ENCODE measurements at regions not wholly inside any gene's neighbourhood (a gene's known extent, or its start where the extent isn't known, plus 50 kb on each side); places are given as distances from the start of the nearest gene placed in this dataset.
"Not testable (repeated sequence)": the region's sequence is repeated elsewhere in the genome, so short reads cannot be mapped to it uniquely, and the experiment has no call there.

GRCh38 chr5:32534041-32534440, 51.3 kb upstream of the SUB1 start:
- TF ChIP-seq, protein P1, sequence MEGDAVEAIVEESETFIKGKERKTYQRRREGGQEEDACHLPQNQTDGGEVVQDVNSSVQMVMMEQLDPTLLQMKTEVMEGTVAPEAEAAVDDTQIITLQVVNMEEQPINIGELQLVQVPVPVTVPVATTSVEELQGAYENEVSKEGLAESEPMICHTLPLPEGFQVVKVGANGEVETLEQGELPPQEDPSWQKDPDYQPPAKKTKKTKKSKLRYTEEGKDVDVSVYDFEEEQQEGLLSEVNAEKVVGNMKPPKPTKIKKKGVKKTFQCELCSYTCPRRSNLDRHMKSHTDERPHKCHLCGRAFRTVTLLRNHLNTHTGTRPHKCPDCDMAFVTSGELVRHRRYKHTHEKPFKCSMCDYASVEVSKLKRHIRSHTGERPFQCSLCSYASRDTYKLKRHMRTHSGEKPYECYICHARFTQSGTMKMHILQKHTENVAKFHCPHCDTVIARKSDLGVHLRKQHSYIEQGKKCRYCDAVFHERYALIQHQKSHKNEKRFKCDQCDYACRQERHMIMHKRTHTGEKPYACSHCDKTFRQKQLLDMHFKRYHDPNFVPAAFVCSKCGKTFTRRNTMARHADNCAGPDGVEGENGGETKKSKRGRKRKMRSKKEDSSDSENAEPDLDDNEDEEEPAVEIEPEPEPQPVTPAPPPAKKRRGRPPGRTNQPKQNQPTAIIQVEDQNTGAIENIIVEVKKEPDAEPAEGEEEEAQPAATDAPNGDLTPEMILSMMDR (IDR thresholded peaks at IDR 0.05; ENCODE audit: low read depth, low read length) = no peak
- DNase-seq (ENCODE audit: extremely low read depth, low read depth) = no peak

- TF ChIP-seq, protein P1 (IDR thresholded peaks at IDR 0.05; ENCODE audit: low read depth, low read length) = no peak
- DNase-seq (ENCODE audit: extremely low read depth, low read depth) = no peak
Observed at GRCh38 chr5:32531885-32532520, 53.4 kb upstream of the SUB1 start.

DNA sequence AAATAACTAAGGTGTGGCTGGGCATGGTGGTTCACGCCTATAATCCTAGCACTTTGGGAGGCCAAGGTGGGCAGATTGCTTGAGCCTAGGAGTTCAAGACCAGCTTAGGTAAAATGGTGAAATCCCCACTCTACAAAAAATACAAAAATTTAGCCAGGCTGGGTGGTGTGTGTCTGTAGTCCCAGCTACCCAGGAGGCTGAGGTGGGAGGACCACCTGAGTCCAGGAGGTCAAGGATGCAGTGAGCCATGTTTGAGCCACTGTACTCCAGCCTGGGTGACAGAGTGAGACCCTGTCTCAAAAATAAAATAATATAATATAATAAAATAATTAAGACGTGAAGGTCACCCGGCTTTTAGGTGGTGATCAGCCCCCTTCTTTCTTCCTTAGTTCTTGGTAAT, 58.0 kb upstream of the SUB1 start:
- not testable (repeated sequence) for DNase-seq (ENCODE audit: extremely low read depth, low read depth)

DNA sequence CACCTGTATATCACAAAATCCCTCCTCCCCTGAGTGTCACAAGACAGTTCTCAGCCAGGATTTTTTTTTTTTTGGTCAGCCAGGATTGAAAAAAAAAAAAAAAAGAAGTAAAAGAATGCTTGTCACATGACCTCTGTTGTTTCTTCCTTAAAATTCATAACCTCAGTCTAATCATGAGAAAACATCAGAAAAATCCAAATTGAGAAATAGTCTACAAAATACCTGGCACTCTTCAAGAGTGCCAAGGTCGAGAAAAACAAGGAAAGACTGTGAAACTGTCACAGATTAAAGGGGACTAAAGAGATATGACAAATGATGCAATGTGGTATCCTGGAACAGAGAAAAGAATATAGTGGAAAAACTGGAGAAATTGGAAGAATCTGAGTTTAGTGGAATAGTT, 58.5 kb upstream of the SUB1 start:
- TF ChIP-seq, protein P1 (IDR thresholded peaks at IDR 0.05; ENCODE audit: low read depth, low read length) = no peak
- DNase-seq (ENCODE audit: extremely low read depth, low read depth) = no peak

DNA sequence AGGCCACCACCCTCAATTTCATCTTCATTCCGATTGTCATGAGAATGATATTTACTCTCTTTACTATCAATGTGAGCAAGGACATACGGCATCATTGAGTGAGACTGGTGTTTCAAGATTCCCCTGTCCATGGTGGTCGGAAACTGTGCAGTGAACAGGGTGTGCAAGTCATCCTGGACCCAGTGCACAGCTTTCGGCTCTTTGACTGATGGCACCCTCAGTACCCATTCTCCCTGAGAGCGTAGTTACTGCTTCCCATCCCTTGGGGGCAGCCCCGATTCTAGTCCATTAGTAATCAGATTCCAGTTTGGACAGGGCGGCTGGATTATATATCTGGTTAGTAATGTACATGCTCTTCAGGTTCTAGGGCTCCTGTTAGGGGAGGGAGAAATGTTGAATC, 61.7 kb upstream of the SUB1 start:
- DNase-seq (ENCODE audit: extremely low read depth, low read depth) = no peak
- TF ChIP-seq, protein P1 (IDR thresholded peaks at IDR 0.05; ENCODE audit: low read depth, low read length) = no peak

DNA sequence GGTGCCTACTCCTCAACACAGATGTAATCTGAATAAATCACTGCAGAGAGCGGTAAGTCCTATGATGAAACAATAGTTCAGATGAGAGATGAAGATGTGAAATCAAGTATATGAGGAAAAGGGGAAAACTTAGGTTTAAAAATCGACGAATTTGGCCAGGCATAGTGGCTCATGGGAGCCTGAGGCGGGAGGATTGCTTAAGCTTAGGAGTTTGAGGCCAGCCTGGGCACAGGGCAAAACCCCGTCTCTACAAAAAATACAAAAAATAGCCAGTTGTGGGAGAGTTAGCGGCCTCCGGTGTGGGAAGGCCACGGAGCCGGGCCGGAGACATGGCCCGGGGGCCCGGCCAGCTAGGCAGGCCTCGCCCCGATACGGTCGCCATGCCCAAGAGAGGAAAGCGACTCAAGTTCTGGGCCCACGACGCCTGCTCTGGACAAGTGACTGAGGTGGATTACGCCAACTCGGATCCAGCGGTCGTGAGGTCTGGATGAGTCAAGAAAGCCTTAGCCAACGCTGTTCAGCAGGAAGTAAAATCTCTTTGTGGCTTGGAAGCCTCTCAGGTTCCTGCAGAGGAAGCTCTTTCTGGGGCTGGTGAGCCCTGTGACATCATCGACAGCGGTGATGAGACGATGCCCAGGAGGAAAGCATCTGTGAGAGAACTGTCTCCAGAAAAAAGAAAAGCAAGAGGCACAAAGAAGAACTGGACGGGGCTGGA, 62.8 kb upstream of the SUB1 start:
- TF ChIP-seq, protein P1 (IDR thresholded peaks at IDR 0.05; ENCODE audit: low read depth, low read length) = no peak
- no peak for DNase-seq (ENCODE audit: extremely low read depth, low read depth)

DNA sequence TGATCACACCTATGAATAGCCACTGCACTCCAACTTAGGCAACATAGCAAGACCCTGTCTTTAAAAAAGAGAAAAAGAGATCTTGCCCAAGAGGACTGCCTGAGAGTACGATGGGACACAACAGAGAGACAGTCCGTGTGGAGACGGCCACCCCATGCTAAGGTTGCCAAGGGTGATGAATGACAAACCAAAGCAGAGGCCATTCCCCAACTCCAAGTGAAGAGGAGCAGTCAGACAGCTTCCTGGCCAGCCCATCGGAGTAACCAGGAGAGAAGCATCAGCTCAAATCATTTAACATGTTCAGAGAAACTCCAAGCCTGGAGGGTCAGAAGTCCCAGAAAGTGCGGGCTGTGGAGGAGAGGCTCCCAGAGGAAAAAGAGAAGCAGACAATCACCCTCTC, 63.9 kb upstream of the SUB1 start:
- DNase-seq (ENCODE audit: extremely low read depth, low read depth) = no peak
- TF ChIP-seq, protein P1 (IDR thresholded peaks at IDR 0.05; ENCODE audit: low read depth, low read length) = no peak

- TF ChIP-seq, protein P1 (IDR thresholded peaks at IDR 0.05; ENCODE audit: low read depth, low read length) = no peak
- DNase-seq (ENCODE audit: extremely low read depth, low read depth) = no peak
Observed at GRCh38 chr5:32520972-32521371, 64.4 kb upstream of the SUB1 start.

Data from AG09319 (cell line).